Endodermal cell (in vitro differentiated cells): ENCODE measurements at regions not wholly inside any gene's neighbourhood (a gene's known extent, or its start where the extent isn't known, plus 50 kb on each side); places are given as distances from the start of the nearest gene placed in this dataset.

Experiments
- DNase-seq: peaks from one replicate; pipeline ENCODE4 v3.0.0-alpha.2; 2017
- H3K27ac ChIP-seq: 2 replicates; pipeline ENCODE4 v1.5.1; 2013; ENCODE audit warnings: mild to moderate bottlenecking, low read depth, low read length, moderate library complexity
- H3K27me3 ChIP-seq: 2 replicates; pipeline ENCODE4 v1.6.1; 2013; ENCODE audit warnings: mild to moderate bottlenecking, low read length, moderate library complexity; ENCODE audit not compliant: insufficient read depth, control insufficient read depth, poor library complexity, severe bottlenecking
- H3K36me3 ChIP-seq: 2 replicates; pipeline ENCODE4 v1.7.0; 2013; ENCODE audit warnings: mild to moderate bottlenecking, low read length, moderate library complexity; ENCODE audit not compliant: control insufficient read depth, insufficient read depth
- H3K4me1 ChIP-seq: one replicate; pipeline ENCODE4 v1.7.0; 2013; ENCODE audit warnings: low read length; ENCODE audit not compliant: control insufficient read depth, insufficient read depth
- H3K4me3 ChIP-seq: 2 replicates; pipeline ENCODE4 v1.5.1; 2013; ENCODE audit warnings: mild to moderate bottlenecking, low read length, moderate library complexity
- H3K9ac ChIP-seq: 2 replicates; pipeline ENCODE4 v1.6.1; 2013; ENCODE audit warnings: mild to moderate bottlenecking, low read length, moderate library complexity; ENCODE audit not compliant: poor library complexity, severe bottlenecking; ENCODE audit errors: extremely low read depth
- H3K9me3 ChIP-seq: 2 replicates; pipeline ENCODE4 v1.6.1; 2013; ENCODE audit warnings: mild to moderate bottlenecking, low read length, moderate library complexity; ENCODE audit not compliant: control insufficient read depth
- H3K27ac Mint-ChIP-seq: 2 replicates; pipeline ENCODE4 v1.8.0; 2020; ENCODE audit warnings: mixed read lengths
- H3K27me3 Mint-ChIP-seq: 2 replicates; pipeline ENCODE4 v1.8.0; 2021; ENCODE audit warnings: mild to moderate bottlenecking, mixed read lengths; ENCODE audit not compliant: insufficient read depth
- H3K36me3 Mint-ChIP-seq: 2 replicates; pipeline ENCODE4 v1.8.0; 2020; ENCODE audit warnings: low read depth, mixed read lengths
- H3K4me1 Mint-ChIP-seq: 2 replicates; pipeline ENCODE4 v1.8.0; 2020; ENCODE audit warnings: mixed read lengths
- H3K4me3 Mint-ChIP-seq: 2 replicates; pipeline ENCODE4 v1.8.0; 2020; ENCODE audit warnings: mild to moderate bottlenecking, moderate library complexity, mixed read lengths
- H3K9me3 Mint-ChIP-seq: 2 replicates; pipeline ENCODE4 v1.8.0; 2020; ENCODE audit warnings: mild to moderate bottlenecking, mixed read lengths
- CTCF ChIP-seq: fragments of 200-600 bp; sonication (generic); conservative IDR thresholded peaks from 2 replicates; pipeline ENCODE4 v1.5.0; 2021; ENCODE audit warnings: antibody characterized with exemption, mild to moderate bottlenecking
- WGBS, 2 experiments: methylation state at CpG; one replicate each; pipeline versions ENCODE4 v1.1.5 to v1.1.7; 2013; ENCODE audit warnings: missing lambda C conversion rate in 2 of 2, mixed read lengths in 1 of 2; ENCODE audit not compliant: insufficient coverage in 1 of 2, insufficient read length in 1 of 2; 5-methylcytosine and 5-hydroxymethylcytosine counted together

- TF ChIP-seq CTCF: no peak
- no peak overlapping the region for H3K27ac Mint-ChIP-seq
- H3K36me3 Mint-ChIP-seq: no peaks in the 10 kb centered on the region
- H3K4me1 ChIP-seq: no peaks in the 10 kb centered on the region
- no peaks in the 10 kb centered on the region for H3K27me3 ChIP-seq
- H3K4me1 Mint-ChIP-seq: no peaks in the 10 kb centered on the region
- H3K9me3 Mint-ChIP-seq: peaks cover 9% of the 10 kb centered on the region
- no peak overlapping the region for H3K4me3 Mint-ChIP-seq
- no peak overlapping the region for H3K27ac ChIP-seq
- 94 to 100% methylated on average over 3 to 6 of the region's 6 CpGs for WGBS, 2 experiments
- H3K4me3 ChIP-seq: no peak overlapping the region
- H3K9me3 ChIP-seq: peaks cover 9% of the 10 kb centered on the region
- no peaks in the 10 kb centered on the region for H3K27me3 Mint-ChIP-seq
- DNase-seq: no peak
- no peak overlapping the region for H3K9ac ChIP-seq
- no peaks in the 10 kb centered on the region for H3K36me3 ChIP-seq
Measured at GRCh38 chr4:58587856-58588255, 1477.7 kb upstream of the IGFBP7 start.

- H3K27ac Mint-ChIP-seq: no peak overlapping the region
- H3K4me3 ChIP-seq: no peak overlapping the region
- H3K4me3 Mint-ChIP-seq: no peak overlapping the region
- H3K9me3 Mint-ChIP-seq: peaks cover 9% of the 10 kb centered on the region
- WGBS, 2 experiments: 46% methylated on average over 1 of the region's 1 CpG; no CpG with 5 or more reads in 1 of the 2 experiments
- H3K9ac ChIP-seq: no peak overlapping the region
- H3K9me3 ChIP-seq: peaks cover 8% of the 10 kb centered on the region
- no peaks in the 10 kb centered on the region for H3K36me3 ChIP-seq
- no peak overlapping the region for H3K27ac ChIP-seq
- no peaks in the 10 kb centered on the region for H3K27me3 ChIP-seq
- no peak for DNase-seq
- H3K27me3 Mint-ChIP-seq: no peaks in the 10 kb centered on the region
- no peak for TF ChIP-seq CTCF
- peaks cover 4% of the 10 kb centered on the region for H3K4me1 ChIP-seq
- peaks cover 10% of the 10 kb centered on the region for H3K4me1 Mint-ChIP-seq
- H3K36me3 Mint-ChIP-seq: no peaks in the 10 kb centered on the region
Measured at GRCh38 chr4:58566260-58566659, 1456.1 kb upstream of the IGFBP7 start.

- no peak overlapping the region for H3K27ac Mint-ChIP-seq
- no peak overlapping the region for H3K4me3 Mint-ChIP-seq
- no peak for DNase-seq
- H3K27ac ChIP-seq: no peak overlapping the region
- H3K9me3 Mint-ChIP-seq: peaks cover 4% of the 10 kb centered on the region
- peaks cover 4% of the 10 kb centered on the region for H3K4me1 ChIP-seq
- 83 to 86% methylated on average over 3 to 6 of the region's 6 CpGs for WGBS, 2 experiments
- no peak overlapping the region for H3K4me3 ChIP-seq
- H3K4me1 Mint-ChIP-seq: peaks cover 14% of the 10 kb centered on the region
- no peaks in the 10 kb centered on the region for H3K36me3 ChIP-seq
- H3K27me3 Mint-ChIP-seq: no peaks in the 10 kb centered on the region
- no peak overlapping the region for H3K9ac ChIP-seq
- no peaks in the 10 kb centered on the region for H3K36me3 Mint-ChIP-seq
- no peaks in the 10 kb centered on the region for H3K27me3 ChIP-seq
- TF ChIP-seq CTCF: no peak
- peaks cover 1% of the 10 kb centered on the region for H3K9me3 ChIP-seq
Measured at GRCh38 chr4:58564695-58565475, 1454.7 kb upstream of the IGFBP7 start.
